GM23338 (cell line): ENCODE measurements at regions not wholly inside any gene's neighbourhood (a gene's known extent, or its start where the extent isn't known, plus 50 kb on each side); places are given as distances from the start of the nearest gene placed in this dataset.

Source experiments
- CREB1 ChIP-seq: fragments of 250-450 bp; sonication (Bioruptor Pico); IDR thresholded peaks from 2 replicates; pipeline ENCODE4 v1.5.0; 2020; ENCODE audit warnings: low read depth, mild to moderate bottlenecking, moderate library complexity
- ETS1 ChIP-seq: IDR thresholded peaks from 2 replicates; pipeline ENCODE4 v1.6.1; 2016; ENCODE audit warnings: antibody characterized with exemption
- EZH2 ChIP-seq: fragments of 200-600 bp; sonication (generic); IDR thresholded peaks from one replicate; pipeline ENCODE4 v1.8.0; 2017; ENCODE audit warnings: antibody characterized with exemption, mild to moderate bottlenecking, low read depth; ENCODE audit not compliant: unreplicated experiment
- EZH2phosphoT487 ChIP-seq: fragments of 200-600 bp; sonication (generic); IDR thresholded peaks from one replicate; pipeline ENCODE4 v1.8.1; 2018; ENCODE audit warnings: antibody characterized with exemption; ENCODE audit not compliant: unreplicated experiment
- JUNB ChIP-seq: IDR thresholded peaks from one replicate; pipeline ENCODE4 v1.6.1; 2016; ENCODE audit warnings: antibody characterized with exemption; ENCODE audit not compliant: unreplicated experiment
- POLR2AphosphoS5 ChIP-seq: IDR thresholded peaks from 2 replicates; pipeline ENCODE4 v1.6.1; 2016; ENCODE audit warnings: antibody characterized with exemption, low read depth
- ZNF114 ChIP-seq: fragments of 250-450 bp; sonication (Bioruptor Pico); IDR thresholded peaks from 2 replicates; pipeline ENCODE4 v1.5.0; 2020; ENCODE audit warnings: mild to moderate bottlenecking, moderate library complexity
- TF ChIP-seq, protein P1 (sequence below), 2 experiments: fragments of 200-600 bp in 1 of 2; sonication (generic) in 1 of 2; conservative IDR thresholded peaks; 2 replicates each; pipeline versions ENCODE4 v1.5.1 to v1.6.1; 2016 to 2017; ENCODE audit warnings: antibody characterized with exemption in 2 of 2, low read depth in 2 of 2, mild to moderate bottlenecking in 2 of 2, moderate library complexity in 1 of 2
- TF ChIP-seq, protein P2 (sequence below): IDR thresholded peaks from one replicate; pipeline ENCODE4 v1.6.1; 2018; ENCODE audit warnings: antibody characterized with exemption; ENCODE audit not compliant: unreplicated experiment

GRCh38 chr19:53730391-53730790 is 93.7 kb downstream of the NLRP12 start:
- TF ChIP-seq, protein P1, sequence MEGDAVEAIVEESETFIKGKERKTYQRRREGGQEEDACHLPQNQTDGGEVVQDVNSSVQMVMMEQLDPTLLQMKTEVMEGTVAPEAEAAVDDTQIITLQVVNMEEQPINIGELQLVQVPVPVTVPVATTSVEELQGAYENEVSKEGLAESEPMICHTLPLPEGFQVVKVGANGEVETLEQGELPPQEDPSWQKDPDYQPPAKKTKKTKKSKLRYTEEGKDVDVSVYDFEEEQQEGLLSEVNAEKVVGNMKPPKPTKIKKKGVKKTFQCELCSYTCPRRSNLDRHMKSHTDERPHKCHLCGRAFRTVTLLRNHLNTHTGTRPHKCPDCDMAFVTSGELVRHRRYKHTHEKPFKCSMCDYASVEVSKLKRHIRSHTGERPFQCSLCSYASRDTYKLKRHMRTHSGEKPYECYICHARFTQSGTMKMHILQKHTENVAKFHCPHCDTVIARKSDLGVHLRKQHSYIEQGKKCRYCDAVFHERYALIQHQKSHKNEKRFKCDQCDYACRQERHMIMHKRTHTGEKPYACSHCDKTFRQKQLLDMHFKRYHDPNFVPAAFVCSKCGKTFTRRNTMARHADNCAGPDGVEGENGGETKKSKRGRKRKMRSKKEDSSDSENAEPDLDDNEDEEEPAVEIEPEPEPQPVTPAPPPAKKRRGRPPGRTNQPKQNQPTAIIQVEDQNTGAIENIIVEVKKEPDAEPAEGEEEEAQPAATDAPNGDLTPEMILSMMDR (conservative IDR thresholded peaks at IDR 0.05; ENCODE audit: low read depth in 2 of 2): no peak
- TF ChIP-seq EZH2 (no peak), EZH2phosphoT487 (no peak), CREB1 (CRISPR knock-in tag) (no peak), JUNB (no peak), ETS1 (no peak), POLR2AphosphoS5 (no peak), ZNF114 (CRISPR knock-in tag) (no peak)
- TF ChIP-seq, protein P2, sequence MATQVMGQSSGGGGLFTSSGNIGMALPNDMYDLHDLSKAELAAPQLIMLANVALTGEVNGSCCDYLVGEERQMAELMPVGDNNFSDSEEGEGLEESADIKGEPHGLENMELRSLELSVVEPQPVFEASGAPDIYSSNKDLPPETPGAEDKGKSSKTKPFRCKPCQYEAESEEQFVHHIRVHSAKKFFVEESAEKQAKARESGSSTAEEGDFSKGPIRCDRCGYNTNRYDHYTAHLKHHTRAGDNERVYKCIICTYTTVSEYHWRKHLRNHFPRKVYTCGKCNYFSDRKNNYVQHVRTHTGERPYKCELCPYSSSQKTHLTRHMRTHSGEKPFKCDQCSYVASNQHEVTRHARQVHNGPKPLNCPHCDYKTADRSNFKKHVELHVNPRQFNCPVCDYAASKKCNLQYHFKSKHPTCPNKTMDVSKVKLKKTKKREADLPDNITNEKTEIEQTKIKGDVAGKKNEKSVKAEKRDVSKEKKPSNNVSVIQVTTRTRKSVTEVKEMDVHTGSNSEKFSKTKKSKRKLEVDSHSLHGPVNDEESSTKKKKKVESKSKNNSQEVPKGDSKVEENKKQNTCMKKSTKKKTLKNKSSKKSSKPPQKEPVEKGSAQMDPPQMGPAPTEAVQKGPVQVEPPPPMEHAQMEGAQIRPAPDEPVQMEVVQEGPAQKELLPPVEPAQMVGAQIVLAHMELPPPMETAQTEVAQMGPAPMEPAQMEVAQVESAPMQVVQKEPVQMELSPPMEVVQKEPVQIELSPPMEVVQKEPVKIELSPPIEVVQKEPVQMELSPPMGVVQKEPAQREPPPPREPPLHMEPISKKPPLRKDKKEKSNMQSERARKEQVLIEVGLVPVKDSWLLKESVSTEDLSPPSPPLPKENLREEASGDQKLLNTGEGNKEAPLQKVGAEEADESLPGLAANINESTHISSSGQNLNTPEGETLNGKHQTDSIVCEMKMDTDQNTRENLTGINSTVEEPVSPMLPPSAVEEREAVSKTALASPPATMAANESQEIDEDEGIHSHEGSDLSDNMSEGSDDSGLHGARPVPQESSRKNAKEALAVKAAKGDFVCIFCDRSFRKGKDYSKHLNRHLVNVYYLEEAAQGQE: no peak
